ENCODE measurements at regions not wholly inside any gene's neighbourhood (a gene's known extent, or its start where the extent isn't known, plus 50 kb on each side); places are given as distances from the start of the nearest gene placed in this dataset.

- no peak overlapping the region for H3K4me3 ChIP-seq (ENCODE audit: low read length)
- no peak for TF ChIP-seq EZH2phosphoT487 (IDR thresholded peaks at IDR 0.05; ENCODE audit: borderline replicate concordance, low read length)
- H3K9me2 ChIP-seq (replicated peaks; ENCODE audit: control insufficient read depth, low read length) = no peaks in the 10 kb centered on the region
- no peaks in the 10 kb centered on the region for H3K27me3 ChIP-seq (ENCODE audit: control insufficient read depth, low read length)
- H3F3A ChIP-seq (ENCODE audit: control insufficient read depth, insufficient read depth) = no peaks in the 10 kb centered on the region
- no peaks in the 10 kb centered on the region for H3K9me3 ChIP-seq (ENCODE audit: control insufficient read depth, insufficient read depth, low read length)
- H3K4me2 ChIP-seq (ENCODE audit: low read length) = no peak overlapping the region
- H3K79me2 ChIP-seq (ENCODE audit: control insufficient read depth, low read length) = no peaks in the 10 kb centered on the region
- no peak overlapping the region for H3K27ac ChIP-seq (ENCODE audit: low read depth, low read length)
- H4K20me1 ChIP-seq (ENCODE audit: control insufficient read depth, insufficient read depth, low read depth, low read length) = no peaks in the 10 kb centered on the region
- no peaks in the 10 kb centered on the region for H3K4me1 ChIP-seq (ENCODE audit: control insufficient read depth, low read length)
- H3K36me3 ChIP-seq (ENCODE audit: control insufficient read depth, low read length) = no peaks in the 10 kb centered on the region
Observed at GRCh38 chrY:16947221-16947620, 932.8 kb downstream of the CDY2B start.
